OCI-LY1 (cell line): ENCODE measurements at regions not wholly inside any gene's neighbourhood (a gene's known extent, or its start where the extent isn't known, plus 50 kb on each side); places are given as distances from the start of the nearest gene placed in this dataset.

ENCODE experiments used
- EZH2 ChIP-seq: fragments of 200-600 bp; sonication (generic), shearing (Covaris generic); IDR thresholded peaks from 2 replicates; pipeline ENCODE4 v1.8.0; 2017; ENCODE audit warnings: borderline replicate concordance, mixed run types, mild to moderate bottlenecking, antibody characterized with exemption, low read length, moderate library complexity, mixed read lengths
- TF ChIP-seq, protein P1 (sequence below): fragments of 200-600 bp; sonication (generic), shearing (Covaris generic); IDR thresholded peaks from 2 replicates; pipeline ENCODE4 v1.5.1; 2017; ENCODE audit warnings: mild to moderate bottlenecking, antibody characterized with exemption, low read length, moderate library complexity, mixed read lengths

DNA sequence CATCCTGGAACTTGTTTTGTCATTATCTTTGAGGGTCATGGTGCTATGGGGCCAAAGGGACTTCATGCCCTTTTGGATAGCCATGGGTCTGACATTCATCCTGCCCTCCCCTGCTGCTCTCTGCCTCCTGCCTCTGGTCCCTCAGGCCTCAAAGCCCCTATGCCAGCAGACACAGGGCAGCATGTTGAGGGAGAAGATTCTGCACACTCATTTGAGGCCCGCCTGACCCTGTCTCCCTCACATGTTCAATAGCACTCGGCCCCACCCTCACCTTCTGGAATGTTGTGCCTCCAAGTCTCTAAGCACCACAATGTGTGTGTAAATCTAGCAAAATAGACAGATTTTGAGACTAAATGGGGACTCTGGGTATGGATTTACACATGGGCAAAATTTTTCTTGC lies 178.7 kb upstream of the ANKRD28 start:
- TF ChIP-seq, protein P1, sequence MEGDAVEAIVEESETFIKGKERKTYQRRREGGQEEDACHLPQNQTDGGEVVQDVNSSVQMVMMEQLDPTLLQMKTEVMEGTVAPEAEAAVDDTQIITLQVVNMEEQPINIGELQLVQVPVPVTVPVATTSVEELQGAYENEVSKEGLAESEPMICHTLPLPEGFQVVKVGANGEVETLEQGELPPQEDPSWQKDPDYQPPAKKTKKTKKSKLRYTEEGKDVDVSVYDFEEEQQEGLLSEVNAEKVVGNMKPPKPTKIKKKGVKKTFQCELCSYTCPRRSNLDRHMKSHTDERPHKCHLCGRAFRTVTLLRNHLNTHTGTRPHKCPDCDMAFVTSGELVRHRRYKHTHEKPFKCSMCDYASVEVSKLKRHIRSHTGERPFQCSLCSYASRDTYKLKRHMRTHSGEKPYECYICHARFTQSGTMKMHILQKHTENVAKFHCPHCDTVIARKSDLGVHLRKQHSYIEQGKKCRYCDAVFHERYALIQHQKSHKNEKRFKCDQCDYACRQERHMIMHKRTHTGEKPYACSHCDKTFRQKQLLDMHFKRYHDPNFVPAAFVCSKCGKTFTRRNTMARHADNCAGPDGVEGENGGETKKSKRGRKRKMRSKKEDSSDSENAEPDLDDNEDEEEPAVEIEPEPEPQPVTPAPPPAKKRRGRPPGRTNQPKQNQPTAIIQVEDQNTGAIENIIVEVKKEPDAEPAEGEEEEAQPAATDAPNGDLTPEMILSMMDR, result no peak
- TF ChIP-seq EZH2, result no peak
